SK-N-SH (cell line): ENCODE measurements at regions not wholly inside any gene's neighbourhood (a gene's known extent, or its start where the extent isn't known, plus 50 kb on each side); places are given as distances from the start of the nearest gene placed in this dataset.

ENCODE experiments used
- CTCF ChIA-PET: fragments of 300-600, 350-600 bp; formaldehyde crosslinking; extraction: SDS; loops from one replicate; lab custom pipeline; 2021; lab: Yijun Ruan, JAX
- POLR2A ChIA-PET: fragments of 350-600 bp; sonication (Branson Sonifier 250); formaldehyde crosslinking; extraction: SDS; loops from one replicate; lab custom pipeline; 2020; ENCODE audit warnings: antibody characterized with exemption, inconsistent platforms; lab: Yijun Ruan, JAX
- DNase-seq: peaks from one replicate; pipeline ENCODE4 v3.0.0; 2012
- H2AFZ ChIP-seq: fragments of 200-600 bp; sonication (generic); 2 replicates; pipeline ENCODE4 v1.8.1; 2016; ENCODE audit warnings: antibody characterized with exemption, mild to moderate bottlenecking, low read depth
- H3F3A ChIP-seq: fragments of 200-600 bp; sonication (generic); replicated peaks from 2 replicates; pipeline ENCODE3; 2016; ENCODE audit warnings: antibody characterized with exemption, mild to moderate bottlenecking; ENCODE audit not compliant: insufficient read depth
- H3K27ac ChIP-seq, 2 experiments: fragments of 200-500 bp in 1 of 2; fragments of 200-600 bp in 1 of 2; sonication (Bioruptor generic) in 1 of 2; sonication (generic), shearing (Covaris generic) in 1 of 2; 2 replicates each; pipeline versions ENCODE4 v1.5.1 to v1.6.1; 2014 to 2016; ENCODE audit warnings: low read depth in 2 of 2, inconsistent platforms in 1 of 2, low read length in 1 of 2, mild to moderate bottlenecking in 1 of 2, mixed read lengths in 1 of 2
- H3K27me3 ChIP-seq: fragments of 200-600 bp; sonication (generic), shearing (Covaris generic); 2 replicates; pipeline ENCODE4 v1.6.1; 2016; ENCODE audit warnings: mixed run types; ENCODE audit not compliant: insufficient read depth
- H3K36me3 ChIP-seq, 2 experiments: fragments of 200-500 bp in 1 of 2; fragments of 200-600 bp in 1 of 2; sonication (Bioruptor generic) in 1 of 2; sonication (generic) in 1 of 2; replicated peaks in 1 of 2; 2 replicates each; pipeline versions ENCODE3 to v1.5.1; 2014 to 2016; ENCODE audit warnings: low read length in 1 of 2, mild to moderate bottlenecking in 1 of 2; ENCODE audit not compliant: insufficient read depth in 2 of 2, control insufficient read depth in 1 of 2
- H3K4me1 ChIP-seq, 2 experiments: fragments of 200-500 bp in 1 of 2; fragments of 200-600 bp in 1 of 2; sonication (Bioruptor generic) in 1 of 2; sonication (generic), shearing (Covaris generic) in 1 of 2; 2 replicates each; pipeline versions ENCODE4 v1.5.1 to v1.6.1; 2014 to 2016; ENCODE audit warnings: low read depth in 1 of 2, low read length in 1 of 2, mixed run types in 1 of 2; ENCODE audit not compliant: insufficient read depth in 2 of 2, control insufficient read depth in 1 of 2
- H3K4me2 ChIP-seq: fragments of 200-600 bp; sonication (generic), shearing (Covaris generic); 2 replicates; pipeline ENCODE4 v1.6.1; 2017; ENCODE audit warnings: mixed run types
- H3K4me3 ChIP-seq, 2 experiments: fragments of 200-500 bp in 1 of 2; fragments of 200-600 bp in 1 of 2; sonication (Bioruptor generic) in 1 of 2; sonication (generic), shearing (Covaris generic) in 1 of 2; 2 replicates each; pipeline versions ENCODE4 v1.5.1 to v1.8.1; 2014 to 2016; ENCODE audit warnings: low read depth in 2 of 2, inconsistent platforms in 1 of 2, low read length in 1 of 2, mild to moderate bottlenecking in 1 of 2, mixed read lengths in 1 of 2, moderate library complexity in 1 of 2
- H3K79me2 ChIP-seq: fragments of 200-600 bp; sonication (generic); 2 replicates; pipeline ENCODE4 v1.8.1; 2017; ENCODE audit warnings: mild to moderate bottlenecking; ENCODE audit not compliant: insufficient read depth
- H3K9ac ChIP-seq: fragments of 200-600 bp; sonication (generic); 2 replicates; pipeline ENCODE4 v1.6.1; 2017; ENCODE audit warnings: mixed run types
- H3K9me2 ChIP-seq: fragments of 200-600 bp; sonication (generic); 2 replicates; pipeline ENCODE4 v1.6.1; 2017; ENCODE audit warnings: mixed run types
- H3K9me3 ChIP-seq: fragments of 200-600 bp; sonication (generic); 2 replicates; pipeline ENCODE4 v1.6.1; 2017; ENCODE audit warnings: mixed run types, mild to moderate bottlenecking, moderate library complexity
- H4K20me1 ChIP-seq: fragments of 200-600 bp; sonication (generic); 2 replicates; pipeline ENCODE4 v1.6.1; 2017; ENCODE audit warnings: mild to moderate bottlenecking, mixed run types; ENCODE audit not compliant: insufficient read depth
- ELF1 ChIP-seq: IDR thresholded peaks from 2 replicates; pipeline ENCODE4 v1.4.0; 2012
- FOSL2 ChIP-seq: IDR thresholded peaks from 2 replicates; pipeline ENCODE4 v1.4.0; 2012; ENCODE audit warnings: low read depth, mild to moderate bottlenecking, moderate library complexity, borderline replicate concordance
- GABPA ChIP-seq: IDR thresholded peaks from 2 replicates; pipeline ENCODE4 v1.4.0; 2012; ENCODE audit warnings: low read depth, mild to moderate bottlenecking
- IRF3 ChIP-seq: fragments of 150-350 bp; IDR thresholded peaks from 2 replicates; pipeline ENCODE4 v1.6.1; 2016; ENCODE audit warnings: mild to moderate bottlenecking, low read depth, low read length
- NFIC ChIP-seq: IDR thresholded peaks from 2 replicates; pipeline ENCODE4 v1.4.0; 2012; ENCODE audit warnings: borderline replicate concordance
- RCOR1 ChIP-seq: fragments of 150-350 bp; IDR thresholded peaks from 2 replicates; pipeline ENCODE4 v1.6.1; 2017; ENCODE audit warnings: antibody characterized with exemption, low read length
- SMC3 ChIP-seq: IDR thresholded peaks from 2 replicates; pipeline ENCODE4 v1.6.1; 2012; ENCODE audit warnings: low read depth, low read length, improper control_type of control experiment
- TEAD4 ChIP-seq: IDR thresholded peaks from 2 replicates; pipeline ENCODE4 v1.4.0; 2012; ENCODE audit warnings: mild to moderate bottlenecking, borderline replicate concordance; ENCODE audit not compliant: insufficient read depth
- YY1 ChIP-seq: IDR thresholded peaks from 2 replicates; pipeline ENCODE4 v1.4.0; 2012; ENCODE audit warnings: low read depth, mild to moderate bottlenecking
- ZBTB33 ChIP-seq: IDR thresholded peaks from 2 replicates; pipeline ENCODE4 v1.4.0; 2012; ENCODE audit warnings: low read depth, borderline replicate concordance
- WGBS: methylation state at CpG from one replicate; pipeline ENCODE4 v1.1.6; 2017; ENCODE audit warnings: low lambda C conversion rate; 5-methylcytosine and 5-hydroxymethylcytosine counted together

- CTCF ChIA-PET = interaction anchor here (7.2 kb wide), 1 partner anchor 8 kb away, joined by 89 read pairs; no protein-coding TSS in a partner anchor
- TF ChIP-seq GABPA = no peak
- no peak for TF ChIP-seq RCOR1
- no peak for TF ChIP-seq TEAD4
- no peak for TF ChIP-seq FOSL2
- TF ChIP-seq IRF3 = no peak
- no peak for TF ChIP-seq SMC3
- no peak for TF ChIP-seq ELF1
- TF ChIP-seq ZBTB33 = no peak
- WGBS = 92% methylated on average over 5 of the region's 5 CpGs
Measured at GRCh38 chr15:62748196-62748595, 294.4 kb upstream of the TPM1 start.

GRCh38 chr15:62749036-62749815 is 293.3 kb upstream of the TPM1 start:
- peaks cover 19% of the 10 kb centered on the region for H3F3A ChIP-seq
- H3K4me2 ChIP-seq = no peak overlapping the region
- peaks cover 7 to 42% of the 10 kb centered on the region in 2 experiments for H3K4me1 ChIP-seq
- 97% methylated on average over 5 of the region's 5 CpGs for WGBS
- H2AFZ ChIP-seq = no peak overlapping the region
- no peak for TF ChIP-seq ZBTB33
- no peak for TF ChIP-seq YY1
- TF ChIP-seq NFIC = peak; percentile 11; the same call in 1 of the 2 replicates
- TF ChIP-seq TEAD4 = no peak
- TF ChIP-seq, all 33 proteins: peak for 1
- no peaks in the 10 kb centered on the region for H3K9me2 ChIP-seq
- no peaks in the 10 kb centered on the region for H3K27me3 ChIP-seq
- H3K9me3 ChIP-seq = no peaks in the 10 kb centered on the region
- H4K20me1 ChIP-seq = no peaks in the 10 kb centered on the region
- H3K4me3 ChIP-seq = no peak overlapping the region
- H3K79me2 ChIP-seq = peaks cover 59% of the 10 kb centered on the region
- no peak for DNase-seq
- H3K36me3 ChIP-seq = peaks cover 44 to 51% of the 10 kb centered on the region in 2 experiments
- CTCF ChIA-PET = interaction anchor here (0.7 kb wide), 1 partner anchor 43 kb away, joined by 3 read pairs; no protein-coding TSS in a partner anchor
- peak overlapping the region in 1 of 2 experiments; percentile 26; a peak in 2 of 4 replicates for H3K27ac ChIP-seq
- POLR2A ChIA-PET = no interaction called here
- no peak overlapping the region for H3K9ac ChIP-seq

More at GRCh38 chr15:62748196-62748595, 294.4 kb upstream of the TPM1 start:
- H3K4me2 ChIP-seq = no peak overlapping the region
- H2AFZ ChIP-seq = no peak overlapping the region
- no peaks in the 10 kb centered on the region for H3K9me2 ChIP-seq
- H3K36me3 ChIP-seq = peaks cover 35 to 46% of the 10 kb centered on the region in 2 experiments
- H3K27me3 ChIP-seq = no peaks in the 10 kb centered on the region
- H3K27ac ChIP-seq = no peak overlapping the region
- no peak overlapping the region for H3K4me3 ChIP-seq
- no peak overlapping the region for H3K9ac ChIP-seq
- H3K9me3 ChIP-seq = no peaks in the 10 kb centered on the region
- POLR2A ChIA-PET = no interaction called here
- H3K4me1 ChIP-seq = peaks cover 16 to 44% of the 10 kb centered on the region in 2 experiments
- H3K79me2 ChIP-seq = peaks cover 69% of the 10 kb centered on the region
- no peaks in the 10 kb centered on the region for H4K20me1 ChIP-seq
- no peak for DNase-seq
- H3F3A ChIP-seq = peaks cover 27% of the 10 kb centered on the region
